ENCODE measurements at regions not wholly inside any gene's neighbourhood (a gene's known extent, or its start where the extent isn't known, plus 50 kb on each side); places are given as distances from the start of the nearest gene placed in this dataset.

- Histone ChIP-seq H3K27ac (peak overlapping the region; percentile 32 to 48), H3K4me1 (peaks cover 0 to 6% of the 10 kb centered on the region in 2 donors), H3K9me3 (no peaks in the 10 kb centered on the region), H3K27me3 (no peaks in the 10 kb centered on the region), H3K36me3 (no peaks in the 10 kb centered on the region), H3K4me3 (no peak overlapping the region)
- intact Hi-C loops (cut with DNase I): loop anchor here (10.0 kb wide), 1 partner anchor 374 kb away; no protein-coding TSS in a partner anchor
- no peak for DNase-seq (ENCODE audit: low spot score in 2 of 2)
- no peak for TF ChIP-seq CTCF (IDR thresholded peaks at IDR 0.05)
Observed at GRCh38 chr12:61750604-61751003, 509.6 kb upstream of the USP15 start.

GRCh38 chr12:61754214-61754613, 506.0 kb upstream of the USP15 start:
- no peaks in the 10 kb centered on the region for H3K9me3 ChIP-seq
- no peak for TF ChIP-seq CTCF (IDR thresholded peaks at IDR 0.05)
- no peak for DNase-seq (ENCODE audit: low spot score in 2 of 2)
- peaks cover 0 to 5% of the 10 kb centered on the region in 2 donors for H3K4me1 ChIP-seq
- H3K4me3 ChIP-seq: no peak overlapping the region
- intact Hi-C loops (cut with DNase I): loop anchor here (10.0 kb wide), 1 partner anchor 371 kb away; no protein-coding TSS in a partner anchor
- H3K27me3 ChIP-seq: no peaks in the 10 kb centered on the region
- H3K36me3 ChIP-seq: no peaks in the 10 kb centered on the region
- no peak overlapping the region for H3K27ac ChIP-seq

- H3K4me1 ChIP-seq: peaks cover 0 to 2% of the 10 kb centered on the region in 2 donors
- H3K36me3 ChIP-seq: no peaks in the 10 kb centered on the region
- no peaks in the 10 kb centered on the region for H3K27me3 ChIP-seq
- H3K9me3 ChIP-seq: no peaks in the 10 kb centered on the region
- H3K27ac ChIP-seq: peak overlapping the region; percentile 55 to 65
- no peak for DNase-seq (ENCODE audit: low spot score in 2 of 2)
- TF ChIP-seq CTCF (IDR thresholded peaks at IDR 0.05): no peak
- intact Hi-C loops (cut with DNase I): loop anchor here (10.0 kb wide), 1 partner anchor 367 kb away; no protein-coding TSS in a partner anchor
- no peak overlapping the region for H3K4me3 ChIP-seq
Observed at GRCh38 chr12:61757831-61758505, 502.2 kb upstream of the USP15 start.

- no peaks in the 10 kb centered on the region for H3K36me3 ChIP-seq
- no peak for TF ChIP-seq CTCF (IDR thresholded peaks at IDR 0.05)
- intact Hi-C loops (cut with DNase I): loop anchor here (10.0 kb wide), 1 partner anchor 366 kb away; no protein-coding TSS in a partner anchor
- H3K27me3 ChIP-seq: no peaks in the 10 kb centered on the region
- no peak for DNase-seq (ENCODE audit: low spot score in 2 of 2)
- peak overlapping the region; percentile 55 to 65 for H3K27ac ChIP-seq
- H3K4me3 ChIP-seq: no peak overlapping the region
- no peaks in the 10 kb centered on the region for H3K9me3 ChIP-seq
- H3K4me1 ChIP-seq: peaks cover 0 to 2% of the 10 kb centered on the region in 2 donors
Observed at GRCh38 chr12:61758661-61759060, 501.5 kb upstream of the USP15 start.

GRCh38 chr12:61765926-61766325, 494.3 kb upstream of the USP15 start:
- H3K4me3 ChIP-seq: no peak overlapping the region
- H3K27ac ChIP-seq: no peak overlapping the region
- no peak for DNase-seq (ENCODE audit: low spot score in 2 of 2)
- no peaks in the 10 kb centered on the region for H3K27me3 ChIP-seq
- no peaks in the 10 kb centered on the region for H3K4me1 ChIP-seq
- intact Hi-C loops (cut with DNase I): no loop called here
- peaks cover 0 to 13% of the 10 kb centered on the region in 2 donors for H3K9me3 ChIP-seq
- no peak for TF ChIP-seq CTCF (IDR thresholded peaks at IDR 0.05)
- H3K36me3 ChIP-seq: no peaks in the 10 kb centered on the region

Measured in ascending aorta (tissue), 2 donors.